ENCODE measurements at regions not wholly inside any gene's neighbourhood (a gene's known extent, or its start where the extent isn't known, plus 50 kb on each side); places are given as distances from the start of the nearest gene placed in this dataset.
"Not testable (repeated sequence)": the region's sequence is repeated elsewhere in the genome, so short reads cannot be mapped to it uniquely, and the experiment has no call there.

DNA sequence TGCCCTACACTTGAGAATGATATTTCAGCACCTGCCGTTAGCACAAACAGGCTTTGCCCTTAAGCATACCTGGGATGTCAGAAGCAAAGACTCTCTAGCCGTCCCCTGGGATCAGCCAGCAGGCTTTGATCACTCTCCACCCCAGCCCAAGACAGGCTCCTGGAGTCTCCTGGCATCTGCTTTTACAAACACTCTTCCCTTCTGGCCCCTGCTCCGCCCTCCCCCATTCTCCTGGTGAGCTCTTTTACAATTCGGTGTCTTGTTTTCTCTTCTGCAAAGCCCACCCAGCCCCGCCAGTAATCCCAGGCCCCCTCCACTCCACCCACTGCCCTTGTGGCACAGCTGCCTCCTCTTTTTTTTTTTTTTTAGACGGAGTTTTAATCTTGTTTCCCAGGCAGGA lies 50.4 kb downstream of the KATNIP start:
- intact Hi-C loops (cut with DNase I) = no loop called here
- H3K4me1 ChIP-seq (ENCODE audit: control insufficient read depth in 1 of 2, insufficient read depth in 2 of 2, low read length in 2 of 2) = no peaks in the 10 kb centered on the region
- no peaks in the 10 kb centered on the region for H3K9me3 ChIP-seq (ENCODE audit: control insufficient read depth, low read length)
- no peak overlapping the region for H3K27ac ChIP-seq (ENCODE audit: low read depth in 1 of 2, low read length in 2 of 2)
- DNase-seq (no peak), ATAC-seq (ENCODE audit: low FRiP score) (no peak)
- H3K36me3 ChIP-seq (ENCODE audit: control insufficient read depth in 1 of 2, insufficient read depth in 2 of 2, low read length in 1 of 2) = peaks cover 0 to 6% of the 10 kb centered on the region in 2 donors
- no peak overlapping the region for H3K4me3 ChIP-seq (ENCODE audit: low read length in 2 of 2)
- no peaks in the 10 kb centered on the region for H3K27me3 ChIP-seq (ENCODE audit: control insufficient read depth in 1 of 2, insufficient read depth in 2 of 2, low read length in 1 of 2)
- WGBS, 2 donors = 75 to 86% methylated on average over 6 of the region's 6 CpGs

DNA sequence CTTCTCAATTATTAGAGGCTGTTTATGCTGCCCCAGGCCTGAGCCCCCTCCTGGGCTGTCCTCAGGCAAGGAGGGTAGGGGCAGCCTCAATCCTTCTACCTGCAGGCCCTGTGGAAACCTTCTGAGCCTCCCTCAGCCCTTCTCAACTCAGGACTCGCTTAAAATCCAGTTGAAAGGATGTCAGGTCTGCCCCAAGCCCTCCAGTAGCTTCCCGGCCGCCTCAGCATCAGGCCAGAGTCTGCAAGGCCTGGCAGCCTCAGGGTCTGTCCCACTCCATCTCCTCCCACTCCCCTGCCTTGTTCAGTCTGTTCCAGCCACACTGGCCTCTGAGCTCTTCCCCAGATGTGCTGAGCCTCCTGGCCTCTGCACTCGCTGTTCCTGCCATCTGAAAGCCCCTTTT lies 52.2 kb downstream of the KATNIP start:
- DNase-seq (no peak), ATAC-seq (ENCODE audit: low FRiP score) (no peak)
- intact Hi-C loops (cut with DNase I) = no loop called here
- Histone ChIP-seq H3K4me3 (ENCODE audit: low read length in 2 of 2) (no peak overlapping the region), H3K36me3 (ENCODE audit: control insufficient read depth in 1 of 2, insufficient read depth in 2 of 2, low read length in 1 of 2) (peaks cover 0 to 6% of the 10 kb centered on the region in 2 donors), H3K9me3 (ENCODE audit: control insufficient read depth, low read length) (no peaks in the 10 kb centered on the region), H3K27me3 (ENCODE audit: control insufficient read depth in 1 of 2, insufficient read depth in 2 of 2, low read length in 1 of 2) (no peaks in the 10 kb centered on the region), H3K27ac (ENCODE audit: low read depth in 1 of 2, low read length in 2 of 2) (no peak overlapping the region), H3K4me1 (ENCODE audit: control insufficient read depth in 1 of 2, insufficient read depth in 2 of 2, low read length in 2 of 2) (no peaks in the 10 kb centered on the region)
- 89 to 93% methylated on average over 4 of the region's 4 CpGs for WGBS, 2 donors

DNA sequence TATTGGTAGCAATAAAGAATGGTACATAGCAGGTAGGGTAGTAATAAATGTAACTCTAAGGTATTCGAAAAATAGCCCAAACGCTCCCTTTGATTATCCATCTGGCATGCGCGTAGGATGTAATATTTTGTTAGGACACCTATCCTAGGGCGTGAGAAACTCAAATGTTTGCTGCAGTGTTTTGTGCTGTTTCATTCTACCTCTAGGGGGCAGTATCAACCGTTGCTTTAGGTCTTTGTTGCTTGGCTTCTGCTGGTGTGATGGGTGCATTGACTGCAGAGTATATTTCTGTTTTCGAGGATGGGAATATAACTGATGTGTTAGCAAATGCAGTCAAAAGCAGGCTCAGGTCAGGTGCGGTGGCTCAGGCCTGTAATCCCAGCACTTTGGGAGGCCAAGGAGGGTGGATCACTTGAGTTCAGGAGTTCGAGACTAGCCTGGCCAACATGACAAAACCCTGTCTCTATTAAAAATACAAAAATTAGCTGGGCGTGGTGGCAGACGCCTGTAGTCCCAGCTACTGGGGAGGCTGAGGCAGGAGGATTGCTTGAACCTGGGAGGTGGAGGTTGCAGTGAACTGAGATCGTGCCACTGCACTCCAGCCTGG lies 55.7 kb downstream of the KATNIP start:
- intact Hi-C loops (cut with DNase I) = not testable (repeated sequence)
- whole genome bisulfite sequencing, 2 donors = 72% methylated on average over 12 of the region's 12 CpGs

DNA sequence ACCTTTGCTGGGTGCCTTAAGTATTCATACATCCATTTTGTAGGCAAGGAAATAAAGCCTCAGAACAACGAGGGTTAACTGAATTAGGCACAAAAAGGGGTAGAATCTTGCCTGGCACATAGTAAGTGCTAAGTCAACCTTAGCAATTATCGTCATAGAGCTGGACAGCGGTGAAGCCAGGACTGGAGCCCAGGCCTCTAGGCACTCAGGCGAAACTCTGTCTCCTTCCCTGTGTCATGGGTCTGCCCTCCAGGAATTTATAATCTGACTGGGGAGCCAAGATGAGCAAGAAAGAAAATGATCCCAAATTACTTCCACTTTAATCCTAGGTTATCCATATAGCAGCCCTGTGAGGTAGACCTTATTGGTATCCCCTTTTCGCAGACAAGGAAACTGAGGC lies 61.4 kb downstream of the KATNIP start:
- intact Hi-C loops (cut with DNase I) = no loop called here
- WGBS, 2 donors = 88 to 93% methylated on average over 5 of the region's 5 CpGs
- H3K4me3 ChIP-seq (ENCODE audit: low read length in 2 of 2) = no peak overlapping the region

More for the DNA sequence above, 55.7 kb downstream of the KATNIP start:
- not testable (repeated sequence) for H3K27ac ChIP-seq (ENCODE audit: low read depth in 1 of 2, low read length in 2 of 2); H3K27me3 ChIP-seq (ENCODE audit: control insufficient read depth in 1 of 2, insufficient read depth in 2 of 2, low read length in 1 of 2); ATAC-seq (ENCODE audit: low FRiP score); H3K4me1 ChIP-seq (ENCODE audit: control insufficient read depth in 1 of 2, insufficient read depth in 2 of 2, low read length in 2 of 2); H3K4me3 ChIP-seq (ENCODE audit: low read length in 2 of 2); H3K36me3 ChIP-seq (ENCODE audit: control insufficient read depth in 1 of 2, insufficient read depth in 2 of 2, low read length in 1 of 2); H3K9me3 ChIP-seq (ENCODE audit: control insufficient read depth, low read length); DNase-seq

DNA sequence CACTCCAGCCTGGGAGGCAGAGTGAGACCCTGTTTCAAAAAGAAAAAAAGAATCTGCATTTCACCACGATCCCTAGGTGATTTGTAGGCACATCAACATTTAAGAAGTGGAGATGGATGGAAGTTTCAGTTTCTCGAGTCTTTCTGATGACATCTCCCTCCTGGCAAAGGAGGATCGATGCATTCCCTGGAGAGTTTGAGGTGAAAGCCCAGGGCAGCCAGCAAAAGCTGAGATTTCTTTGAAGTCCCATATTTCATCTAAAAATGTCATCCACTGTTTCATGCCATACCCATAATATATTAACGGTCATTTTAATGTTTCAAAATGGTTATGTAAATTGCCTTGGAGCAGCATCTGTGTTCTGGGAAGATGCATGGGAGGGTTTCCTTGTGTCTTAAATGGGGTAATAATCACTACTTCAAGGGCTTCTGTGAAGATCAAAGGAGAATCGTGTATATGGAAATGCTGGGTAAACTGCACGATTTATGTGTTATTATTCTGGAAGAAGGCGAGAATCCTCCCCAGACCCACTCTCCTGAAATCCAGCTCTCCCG lies 63.4 kb downstream of the KATNIP start:
- Histone ChIP-seq H3K4me3 (ENCODE audit: low read length in 2 of 2) (no peak overlapping the region), H3K27ac (ENCODE audit: low read depth in 1 of 2, low read length in 2 of 2) (no peak overlapping the region), H3K4me1 (ENCODE audit: control insufficient read depth in 1 of 2, insufficient read depth in 2 of 2, low read length in 2 of 2) (no peaks in the 10 kb centered on the region), H3K27me3 (ENCODE audit: control insufficient read depth in 1 of 2, insufficient read depth in 2 of 2, low read length in 1 of 2) (no peaks in the 10 kb centered on the region), H3K9me3 (ENCODE audit: control insufficient read depth, low read length) (no peaks in the 10 kb centered on the region), H3K36me3 (ENCODE audit: control insufficient read depth in 1 of 2, insufficient read depth in 2 of 2, low read length in 1 of 2) (no peaks in the 10 kb centered on the region)
- WGBS, 2 donors = 79 to 81% methylated on average over 8 of the region's 8 CpGs
- intact Hi-C loops (cut with DNase I) = no loop called here
- no peak for ATAC-seq (ENCODE audit: low FRiP score)
- no peak for DNase-seq

More for the DNA sequence above, 61.4 kb downstream of the KATNIP start:
- H3K27me3 ChIP-seq (ENCODE audit: control insufficient read depth in 1 of 2, insufficient read depth in 2 of 2, low read length in 1 of 2) = no peaks in the 10 kb centered on the region
- ATAC-seq (ENCODE audit: low FRiP score) (no peak), DNase-seq (no peak)
- H3K9me3 ChIP-seq (ENCODE audit: control insufficient read depth, low read length) = no peaks in the 10 kb centered on the region
- H3K4me1 ChIP-seq (ENCODE audit: control insufficient read depth in 1 of 2, insufficient read depth in 2 of 2, low read length in 2 of 2) = no peaks in the 10 kb centered on the region
- no peaks in the 10 kb centered on the region for H3K36me3 ChIP-seq (ENCODE audit: control insufficient read depth in 1 of 2, insufficient read depth in 2 of 2, low read length in 1 of 2)
- H3K27ac ChIP-seq (ENCODE audit: low read depth in 1 of 2, low read length in 2 of 2) = no peak overlapping the region

DNA sequence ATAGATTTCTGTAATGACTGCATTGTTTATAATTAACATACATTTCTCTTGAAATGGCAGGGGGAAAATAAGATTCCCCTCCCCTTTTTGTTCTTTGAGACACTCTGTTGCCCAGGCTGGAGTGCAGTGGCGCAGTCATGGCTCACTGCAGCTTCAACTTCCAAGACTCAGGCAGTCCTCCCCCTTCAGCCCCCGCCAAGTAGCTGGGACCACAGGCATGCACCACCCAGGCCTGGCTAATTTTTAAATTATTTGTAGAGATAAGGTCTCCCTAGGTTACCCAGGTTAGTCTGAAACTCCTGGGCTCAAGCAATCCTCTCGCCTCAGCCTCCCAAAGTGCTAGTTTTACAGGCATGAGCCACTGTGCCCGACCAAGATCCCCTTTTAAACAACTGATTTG lies 67.7 kb downstream of the KATNIP start:
- Histone ChIP-seq H3K27me3 (ENCODE audit: control insufficient read depth in 1 of 2, insufficient read depth in 2 of 2, low read length in 1 of 2) (no peaks in the 10 kb centered on the region), H3K4me1 (ENCODE audit: control insufficient read depth in 1 of 2, insufficient read depth in 2 of 2, low read length in 2 of 2) (no peaks in the 10 kb centered on the region), H3K36me3 (ENCODE audit: control insufficient read depth in 1 of 2, insufficient read depth in 2 of 2, low read length in 1 of 2) (peaks cover 0 to 3% of the 10 kb centered on the region in 2 donors), H3K4me3 (ENCODE audit: low read length in 2 of 2) (no peak overlapping the region), H3K9me3 (ENCODE audit: control insufficient read depth, low read length) (no peaks in the 10 kb centered on the region), H3K27ac (ENCODE audit: low read depth in 1 of 2, low read length in 2 of 2) (no peak overlapping the region)
- intact Hi-C loops (cut with DNase I) = no loop called here
- DNase-seq = no peak
- 93 to 94% methylated on average over 4 of the region's 4 CpGs for WGBS, 2 donors
- ATAC-seq (ENCODE audit: low FRiP score) = no peak

DNA sequence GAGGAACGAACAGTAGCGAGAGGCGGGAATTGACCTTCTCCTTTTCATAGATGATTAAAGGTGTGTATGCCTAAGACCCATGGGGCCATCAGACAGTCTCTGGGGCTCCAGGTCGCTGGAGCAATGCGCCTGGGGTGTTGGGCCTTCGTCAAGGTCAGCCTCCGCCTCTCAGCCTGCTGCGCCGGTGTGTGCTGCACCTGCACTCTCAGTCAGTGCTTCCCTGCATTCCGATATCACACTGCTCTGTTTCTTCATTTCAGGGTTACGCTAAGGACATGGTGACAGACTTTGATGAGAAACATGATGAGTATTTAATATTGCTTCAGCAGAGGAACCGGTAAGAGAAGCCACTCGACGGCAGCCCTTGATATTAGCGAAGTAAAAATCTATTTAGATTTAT lies 68.2 kb downstream of the KATNIP start:
- no peaks in the 10 kb centered on the region for H3K27me3 ChIP-seq (ENCODE audit: control insufficient read depth in 1 of 2, insufficient read depth in 2 of 2, low read length in 1 of 2)
- H3K9me3 ChIP-seq (ENCODE audit: control insufficient read depth, low read length) = no peaks in the 10 kb centered on the region
- no peak for ATAC-seq (ENCODE audit: low FRiP score)
- intact Hi-C loops (cut with DNase I) = no loop called here
- DNase-seq = no peak
- peaks cover 0 to 3% of the 10 kb centered on the region in 2 donors for H3K36me3 ChIP-seq (ENCODE audit: control insufficient read depth in 1 of 2, insufficient read depth in 2 of 2, low read length in 1 of 2)
- 92 to 93% methylated on average over 15 of the region's 15 CpGs for WGBS, 2 donors
- H3K4me3 ChIP-seq (ENCODE audit: low read length in 2 of 2) = no peak overlapping the region
- no peaks in the 10 kb centered on the region for H3K4me1 ChIP-seq (ENCODE audit: control insufficient read depth in 1 of 2, insufficient read depth in 2 of 2, low read length in 2 of 2)
- no peak overlapping the region for H3K27ac ChIP-seq (ENCODE audit: low read depth in 1 of 2, low read length in 2 of 2)

DNA sequence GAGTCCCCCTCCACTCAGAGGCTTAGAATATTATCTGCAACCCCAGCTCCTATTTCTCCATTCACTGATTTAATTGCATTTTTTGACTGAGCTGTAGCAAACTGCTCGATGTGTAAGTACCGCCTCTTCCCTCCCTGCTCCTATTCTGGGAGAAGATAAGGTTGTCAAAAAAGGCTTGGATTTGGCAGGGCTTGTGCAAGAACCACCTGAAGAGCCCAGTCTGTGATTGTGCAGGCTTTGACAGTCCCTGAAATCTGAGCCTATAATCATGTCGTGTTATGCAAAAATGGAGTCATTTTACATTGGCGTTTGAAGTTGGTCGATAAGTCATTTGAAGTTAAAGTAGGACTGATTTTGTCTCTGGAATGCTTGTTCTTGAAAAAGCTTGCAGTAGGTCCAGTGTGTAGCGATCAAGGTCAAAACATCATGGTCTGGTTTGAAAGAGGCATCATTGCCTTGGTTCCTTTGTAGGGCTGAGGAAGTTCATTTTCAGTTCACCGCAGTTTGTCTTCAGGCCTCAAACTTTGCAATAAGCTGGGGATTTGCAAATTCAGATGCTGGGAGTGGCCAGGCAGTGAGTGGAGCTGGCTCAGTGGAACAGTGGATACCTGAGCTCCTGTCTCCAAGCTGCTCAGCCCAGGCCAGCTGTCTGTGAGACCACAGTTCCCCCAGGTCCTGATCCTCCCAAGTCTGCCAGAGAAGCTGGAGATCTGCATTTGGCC lies 68.8 kb downstream of the KATNIP start:
- H3K9me3 ChIP-seq (ENCODE audit: control insufficient read depth, low read length) = no peaks in the 10 kb centered on the region
- no peaks in the 10 kb centered on the region for H3K4me1 ChIP-seq (ENCODE audit: control insufficient read depth in 1 of 2, insufficient read depth in 2 of 2, low read length in 2 of 2)
- ATAC-seq (ENCODE audit: low FRiP score) (no peak), DNase-seq (no peak)
- no peak overlapping the region for H3K27ac ChIP-seq (ENCODE audit: low read depth in 1 of 2, low read length in 2 of 2)
- intact Hi-C loops (cut with DNase I) = no loop called here
- H3K4me3 ChIP-seq (ENCODE audit: low read length in 2 of 2) = no peak overlapping the region
- H3K36me3 ChIP-seq (ENCODE audit: control insufficient read depth in 1 of 2, insufficient read depth in 2 of 2, low read length in 1 of 2) = peaks cover 0 to 3% of the 10 kb centered on the region in 2 donors
- WGBS, 2 donors = 67 to 68% methylated on average over 7 of the region's 7 CpGs
- no peaks in the 10 kb centered on the region for H3K27me3 ChIP-seq (ENCODE audit: control insufficient read depth in 1 of 2, insufficient read depth in 2 of 2, low read length in 1 of 2)

DNA sequence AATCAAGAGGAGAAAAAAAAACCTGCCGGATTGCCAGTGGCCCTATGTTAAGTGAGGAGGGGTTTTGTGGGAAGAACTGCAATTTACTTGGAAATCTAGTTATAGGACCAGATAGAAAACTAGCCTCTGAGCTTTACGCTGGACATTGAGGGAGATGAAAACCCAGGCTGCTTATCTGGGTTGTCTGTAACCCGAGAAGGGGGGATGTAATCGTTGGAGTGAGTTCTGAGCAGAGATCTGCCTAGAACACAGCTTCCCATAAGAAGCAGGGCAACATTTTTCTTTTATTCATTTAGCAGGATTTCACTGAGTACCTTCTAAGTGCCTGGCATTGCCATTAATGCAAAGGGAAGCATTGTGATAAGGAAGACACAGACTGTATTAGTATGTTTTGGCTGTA lies 70.6 kb downstream of the KATNIP start:
- Histone ChIP-seq H3K27ac (ENCODE audit: low read depth in 1 of 2, low read length in 2 of 2) (no peak overlapping the region), H3K36me3 (ENCODE audit: control insufficient read depth in 1 of 2, insufficient read depth in 2 of 2, low read length in 1 of 2) (peaks cover 1 to 3% of the 10 kb centered on the region in 2 donors), H3K4me1 (ENCODE audit: control insufficient read depth in 1 of 2, insufficient read depth in 2 of 2, low read length in 2 of 2) (peaks cover 0 to 2% of the 10 kb centered on the region in 2 donors), H3K27me3 (ENCODE audit: control insufficient read depth in 1 of 2, insufficient read depth in 2 of 2, low read length in 1 of 2) (no peaks in the 10 kb centered on the region), H3K4me3 (ENCODE audit: low read length in 2 of 2) (no peak overlapping the region), H3K9me3 (ENCODE audit: control insufficient read depth, low read length) (no peaks in the 10 kb centered on the region)
- ATAC-seq (ENCODE audit: low FRiP score) = no peak
- no peak for DNase-seq
- WGBS, 2 donors = 74 to 81% methylated on average over 4 of the region's 4 CpGs
- intact Hi-C loops (cut with DNase I) = no loop called here

Measured in aorta (tissue), 5 donors.